ENCODE measurements at regions not wholly inside any gene's neighbourhood (a gene's known extent, or its start where the extent isn't known, plus 50 kb on each side); places are given as distances from the start of the nearest gene placed in this dataset.

- TF ChIP-seq EZH2 (IDR thresholded peaks at IDR 0.05) (no peak), CBX3 (IDR thresholded peaks at IDR 0.05; ENCODE audit: low read depth) (no peak), POLR2A (IDR thresholded peaks at IDR 0.05; ENCODE audit: borderline replicate concordance, extremely low read depth, insufficient read depth, insufficient read length) (no peak), ZFX (IDR thresholded peaks at IDR 0.05) (no peak), POLR2AphosphoS5 (IDR thresholded peaks at IDR 0.05; ENCODE audit: low read depth, low read length) (no peak), RAD21 (IDR thresholded peaks at IDR 0.05; ENCODE audit: low read depth) (no peak), TCF7L2 (IDR thresholded peaks at IDR 0.05; ENCODE audit: borderline replicate concordance, extremely low read depth, insufficient read depth, insufficient read length) (no peak), SP1 (IDR thresholded peaks at IDR 0.05; ENCODE audit: low read depth) (no peak), CEBPB (IDR thresholded peaks at IDR 0.05; ENCODE audit: low read depth) (no peak)
- TF ChIP-seq, protein P1, sequence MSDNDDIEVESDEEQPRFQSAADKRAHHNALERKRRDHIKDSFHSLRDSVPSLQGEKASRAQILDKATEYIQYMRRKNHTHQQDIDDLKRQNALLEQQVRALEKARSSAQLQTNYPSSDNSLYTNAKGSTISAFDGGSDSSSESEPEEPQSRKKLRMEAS (IDR thresholded peaks at IDR 0.05), result no peak
- TF ChIP-seq, protein P2, sequence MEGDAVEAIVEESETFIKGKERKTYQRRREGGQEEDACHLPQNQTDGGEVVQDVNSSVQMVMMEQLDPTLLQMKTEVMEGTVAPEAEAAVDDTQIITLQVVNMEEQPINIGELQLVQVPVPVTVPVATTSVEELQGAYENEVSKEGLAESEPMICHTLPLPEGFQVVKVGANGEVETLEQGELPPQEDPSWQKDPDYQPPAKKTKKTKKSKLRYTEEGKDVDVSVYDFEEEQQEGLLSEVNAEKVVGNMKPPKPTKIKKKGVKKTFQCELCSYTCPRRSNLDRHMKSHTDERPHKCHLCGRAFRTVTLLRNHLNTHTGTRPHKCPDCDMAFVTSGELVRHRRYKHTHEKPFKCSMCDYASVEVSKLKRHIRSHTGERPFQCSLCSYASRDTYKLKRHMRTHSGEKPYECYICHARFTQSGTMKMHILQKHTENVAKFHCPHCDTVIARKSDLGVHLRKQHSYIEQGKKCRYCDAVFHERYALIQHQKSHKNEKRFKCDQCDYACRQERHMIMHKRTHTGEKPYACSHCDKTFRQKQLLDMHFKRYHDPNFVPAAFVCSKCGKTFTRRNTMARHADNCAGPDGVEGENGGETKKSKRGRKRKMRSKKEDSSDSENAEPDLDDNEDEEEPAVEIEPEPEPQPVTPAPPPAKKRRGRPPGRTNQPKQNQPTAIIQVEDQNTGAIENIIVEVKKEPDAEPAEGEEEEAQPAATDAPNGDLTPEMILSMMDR (IDR thresholded peaks at IDR 0.05 in 2 of 3, conservative IDR thresholded peaks at IDR 0.05 in 1 of 3; ENCODE audit: borderline replicate concordance in 1 of 3, insufficient read depth in 1 of 3, low read depth in 2 of 3, low read length in 2 of 3), result no peak
- TF ChIP-seq, protein P3, sequence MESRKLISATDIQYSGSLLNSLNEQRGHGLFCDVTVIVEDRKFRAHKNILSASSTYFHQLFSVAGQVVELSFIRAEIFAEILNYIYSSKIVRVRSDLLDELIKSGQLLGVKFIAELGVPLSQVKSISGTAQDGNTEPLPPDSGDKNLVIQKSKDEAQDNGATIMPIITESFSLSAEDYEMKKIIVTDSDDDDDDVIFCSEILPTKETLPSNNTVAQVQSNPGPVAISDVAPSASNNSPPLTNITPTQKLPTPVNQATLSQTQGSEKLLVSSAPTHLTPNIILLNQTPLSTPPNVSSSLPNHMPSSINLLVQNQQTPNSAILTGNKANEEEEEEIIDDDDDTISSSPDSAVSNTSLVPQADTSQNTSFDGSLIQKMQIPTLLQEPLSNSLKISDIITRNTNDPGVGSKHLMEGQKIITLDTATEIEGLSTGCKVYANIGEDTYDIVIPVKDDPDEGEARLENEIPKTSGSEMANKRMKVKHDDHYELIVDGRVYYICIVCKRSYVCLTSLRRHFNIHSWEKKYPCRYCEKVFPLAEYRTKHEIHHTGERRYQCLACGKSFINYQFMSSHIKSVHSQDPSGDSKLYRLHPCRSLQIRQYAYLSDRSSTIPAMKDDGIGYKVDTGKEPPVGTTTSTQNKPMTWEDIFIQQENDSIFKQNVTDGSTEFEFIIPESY (IDR thresholded peaks at IDR 0.05; ENCODE audit: extremely low read depth, insufficient replicate concordance, low read length), result no peak
Measured at GRCh38 chr5:3411363-3411762, 184.3 kb upstream of the IRX1 start.
